Fibroblast of lung (primary cell): ENCODE measurements at regions not wholly inside any gene's neighbourhood (a gene's known extent, or its start where the extent isn't known, plus 50 kb on each side); places are given as distances from the start of the nearest gene placed in this dataset.

ENCODE experiments used
- CTCF ChIP-seq, 2 donors: IDR thresholded peaks in 1 of 2; conservative IDR thresholded peaks in 1 of 2; 1 replicate in 1 of 2; 2 replicates in 1 of 2; pipeline ENCODE4 v1.5.1; 2011 to 2012; ENCODE audit warnings: low read length in 2 of 2, control low read depth in 1 of 2, inconsistent platforms in 1 of 2, low read depth in 1 of 2, mild to moderate bottlenecking in 1 of 2
- EZH2 ChIP-seq: IDR thresholded peaks from 2 replicates; pipeline ENCODE4 v1.5.1; 2012; ENCODE audit warnings: low read length, control low read depth, mild to moderate bottlenecking; ENCODE audit errors: missing control alignments

- TF ChIP-seq CTCF (conservative IDR thresholded peaks at IDR 0.05 in 1 of 2, IDR thresholded peaks at IDR 0.05 in 1 of 2; ENCODE audit: low read depth in 1 of 2, low read length in 2 of 2) (no peak), EZH2 (no peak)
Observed at GRCh38 chr6:144392536-144392935, 107.4 kb downstream of the UTRN start.
